ENCODE measurements at regions not wholly inside any gene's neighbourhood (a gene's known extent, or its start where the extent isn't known, plus 50 kb on each side); places are given as distances from the start of the nearest gene placed in this dataset.

- no peak for DNase-seq
Observed at GRCh38 chr12:31866523-31866922, 92.7 kb upstream of the RESF1 start.

- no peak for DNase-seq
Observed at GRCh38 chr12:31865023-31865422, 94.2 kb upstream of the RESF1 start.

- no peak for DNase-seq
Observed at GRCh38 chr12:31861360-31861759, 97.9 kb upstream of the RESF1 start.

- DNase-seq, result no peak
Observed at GRCh38 chr12:31860401-31860800, 98.8 kb upstream of the RESF1 start.

- no peak for DNase-seq
Observed at GRCh38 chr12:31859232-31859977, 99.8 kb upstream of the RESF1 start.

GRCh38 chr12:31855427-31855826 lies 103.8 kb upstream of the RESF1 start:
- no peak for DNase-seq

- DNase-seq, result no peak
Observed at GRCh38 chr12:31853977-31854376, 105.2 kb upstream of the RESF1 start.

GRCh38 chr12:31853520-31853919 lies 105.7 kb upstream of the RESF1 start:
- no peak for DNase-seq

GRCh38 chr12:31850268-31850667 lies 108.9 kb upstream of the RESF1 start:
- DNase-seq, result no peak

GRCh38 chr12:31849090-31849687 lies 110.0 kb upstream of the RESF1 start:
- DNase-seq, result peak; percentile 10 to 15

- DNase-seq, result no peak
Observed at GRCh38 chr12:31846405-31846804, 112.8 kb upstream of the RESF1 start.

- DNase-seq, result no peak
Observed at GRCh38 chr12:31845613-31846322, 113.4 kb upstream of the RESF1 start.

- DNase-seq, result no peak
Observed at GRCh38 chr12:31843398-31844095, 114.7 kb upstream of the AMN1 start.

GRCh38 chr12:31837913-31838312 lies 109.1 kb upstream of the AMN1 start:
- no peak for DNase-seq

- no peak for DNase-seq
Observed at GRCh38 chr12:31835276-31835882, 106.6 kb upstream of the AMN1 start.

- no peak for DNase-seq
Observed at GRCh38 chr12:31834150-31834549, 105.3 kb upstream of the AMN1 start.

GRCh38 chr12:31832740-31833729 lies 104.2 kb upstream of the AMN1 start:
- peak; percentile 92 to 93 for DNase-seq

GRCh38 chr12:31828071-31828470 lies 99.2 kb upstream of the AMN1 start:
- no peak for DNase-seq

- DNase-seq, result no peak
Observed at GRCh38 chr12:31822761-31823160, 93.9 kb upstream of the AMN1 start.

- no peak for DNase-seq
Observed at GRCh38 chr12:31821484-31821883, 92.7 kb upstream of the AMN1 start.

GRCh38 chr12:31820832-31821231 lies 92.0 kb upstream of the AMN1 start:
- DNase-seq, result no peak

GRCh38 chr12:31819427-31819826 lies 90.6 kb upstream of the AMN1 start:
- DNase-seq, result no peak

All from Kasumi-1 (cell line).